ENCODE measurements at regions not wholly inside any gene's neighbourhood (a gene's known extent, or its start where the extent isn't known, plus 50 kb on each side); places are given as distances from the start of the nearest gene placed in this dataset.
"Not testable (repeated sequence)": the region's sequence is repeated elsewhere in the genome, so short reads cannot be mapped to it uniquely, and the experiment has no call there.

DNA sequence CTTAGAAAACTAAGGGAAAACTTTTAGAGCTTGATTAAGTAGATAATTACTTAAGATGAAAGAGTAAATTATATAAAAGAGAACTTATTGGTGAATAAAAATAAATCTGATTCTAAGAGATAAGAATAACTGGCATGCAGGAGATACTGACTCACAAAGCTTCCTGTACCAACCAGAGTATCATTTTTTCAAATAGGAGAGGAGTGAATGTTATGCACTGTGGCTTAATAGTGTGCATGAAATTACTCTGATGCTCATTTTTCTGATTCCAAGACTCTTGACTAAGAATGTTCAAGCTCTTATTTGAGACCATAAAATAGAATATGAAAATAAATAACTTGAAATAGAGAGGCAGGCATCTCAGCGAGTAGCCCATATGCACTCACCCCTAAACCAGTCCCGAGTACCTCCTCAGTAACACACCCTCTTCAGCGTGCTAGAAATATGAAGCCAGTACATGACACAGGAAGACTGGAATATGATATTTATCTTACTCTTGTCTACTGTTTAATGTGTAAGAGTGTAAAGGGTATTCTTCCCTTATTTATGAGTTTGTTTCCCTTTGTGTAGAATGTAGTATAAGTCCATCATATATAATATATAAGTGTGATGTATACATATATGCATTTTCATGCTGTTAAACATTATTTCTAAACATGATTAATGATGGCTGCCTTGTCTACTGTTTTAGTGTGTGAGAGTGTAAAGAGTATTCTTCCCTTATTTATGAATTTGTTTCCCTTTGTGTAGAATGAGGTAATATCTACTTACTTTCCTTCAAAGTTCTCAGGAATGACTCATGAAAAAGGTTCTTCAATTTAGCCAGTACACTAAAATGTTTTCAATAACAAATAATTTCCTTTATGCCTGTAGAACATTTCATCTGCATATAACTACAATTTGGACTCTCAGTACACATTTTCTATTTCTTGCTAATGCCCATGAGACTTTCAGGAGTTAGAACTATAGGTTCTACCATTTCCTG lies 99.2 kb upstream of the PALMD start:
- no peak for DNase-seq

DNA sequence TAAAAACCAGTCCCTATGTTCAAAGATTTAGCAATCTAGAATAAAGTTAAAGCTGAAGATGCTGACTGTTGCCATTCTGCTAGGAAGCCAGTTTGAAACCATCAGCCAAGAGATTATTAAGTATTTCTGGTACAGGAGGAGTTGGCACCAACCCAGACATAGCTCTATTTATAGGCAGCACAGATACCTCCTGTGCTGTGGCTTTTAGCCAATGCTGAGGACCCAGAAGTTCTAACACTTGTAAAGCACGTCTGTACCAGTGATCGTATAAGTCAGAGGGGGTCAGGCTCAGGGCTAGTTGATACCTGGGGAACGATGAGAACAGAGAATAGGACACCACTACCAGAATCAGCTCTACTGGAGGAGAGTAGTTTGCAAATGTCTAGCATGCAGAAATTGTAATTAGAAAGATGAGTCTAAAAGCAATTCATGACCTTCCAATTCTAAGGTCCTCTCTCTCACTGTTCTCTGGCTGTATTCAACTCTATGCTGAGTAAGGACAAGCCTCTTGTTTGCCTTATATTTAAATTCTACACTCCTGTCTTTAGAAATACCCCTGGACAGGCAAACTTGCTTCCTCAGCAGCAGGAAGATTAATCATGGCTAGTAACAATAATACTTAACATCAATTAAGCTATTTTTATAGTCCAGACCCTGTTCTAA lies 96.8 kb upstream of the PALMD start:
- DNase-seq, result no peak

DNA sequence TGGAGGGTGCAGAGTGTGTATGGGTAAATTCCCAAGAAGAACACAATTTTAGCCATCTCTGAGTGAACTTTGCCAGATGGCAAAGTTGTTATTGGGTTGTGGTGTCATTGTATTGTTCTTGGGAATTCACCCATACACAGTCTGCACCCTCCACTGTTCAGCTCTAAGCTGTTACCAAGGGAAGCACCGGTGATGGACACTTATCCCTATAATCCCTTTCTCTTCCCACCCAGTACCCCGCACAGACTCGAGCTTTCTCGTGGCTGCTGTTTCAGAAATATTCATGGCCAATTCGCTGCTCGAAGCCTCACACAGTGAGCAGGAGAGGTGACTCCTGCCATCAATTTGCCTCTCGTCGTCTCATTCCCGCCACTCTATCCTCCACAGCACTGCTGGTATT lies 95.7 kb upstream of the PALMD start:
- no peak for DNase-seq

DNA sequence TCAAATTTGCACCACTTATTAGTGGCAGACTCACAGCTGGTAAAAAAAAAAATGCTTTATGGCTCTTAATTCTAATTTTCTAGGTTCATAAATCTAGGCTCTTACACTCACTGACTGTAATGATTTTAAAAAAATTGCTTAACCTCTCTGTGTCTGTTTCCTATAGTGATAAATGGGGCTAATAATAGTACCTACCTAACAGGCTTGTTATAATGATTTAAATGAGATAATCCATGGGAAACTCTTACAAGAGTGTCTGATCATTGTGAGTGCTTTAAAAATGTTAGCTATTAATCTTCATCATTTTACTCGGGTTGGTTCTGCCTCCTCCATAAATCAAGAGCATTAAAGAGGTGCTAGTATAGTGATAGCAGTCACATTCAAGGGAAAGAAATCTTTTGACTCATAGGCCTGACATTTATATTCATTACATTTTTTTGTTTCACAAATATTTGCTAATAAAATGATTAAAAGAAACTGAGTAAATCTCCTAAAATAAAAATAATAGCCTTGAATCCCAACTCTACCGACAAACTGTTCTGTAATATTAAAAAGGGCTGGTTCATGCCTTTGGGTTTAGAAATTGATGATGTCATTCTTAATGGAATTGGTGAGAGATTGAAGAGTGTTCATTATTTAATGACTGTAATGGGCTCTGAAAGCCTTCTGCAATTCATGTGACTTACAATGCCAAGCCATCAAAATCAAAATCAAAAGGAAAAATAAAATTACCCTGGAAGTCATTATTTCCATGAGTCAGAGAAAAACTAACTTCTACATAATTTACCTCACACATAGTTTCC lies 93.9 kb upstream of the PALMD start:
- no peak for DNase-seq

DNA sequence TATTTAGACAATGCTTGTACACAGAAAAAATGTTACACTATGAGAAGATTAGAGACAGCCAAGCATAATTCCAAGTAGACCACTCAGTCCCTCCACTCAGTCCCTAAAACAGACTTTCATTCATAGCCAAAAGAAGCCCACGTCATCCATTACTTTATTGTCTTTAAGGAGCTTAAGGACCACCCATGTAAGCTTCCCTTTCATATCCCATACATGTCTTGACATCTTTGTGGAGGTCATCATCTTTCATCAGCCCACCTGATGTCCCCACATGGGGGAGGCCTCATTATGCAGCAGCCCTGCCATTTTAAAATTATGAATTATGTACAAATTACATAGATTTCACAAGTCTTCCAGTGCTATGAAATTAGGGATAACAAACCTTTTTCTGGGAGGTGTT lies 92.6 kb upstream of the PALMD start:
- DNase-seq, result no peak

DNA sequence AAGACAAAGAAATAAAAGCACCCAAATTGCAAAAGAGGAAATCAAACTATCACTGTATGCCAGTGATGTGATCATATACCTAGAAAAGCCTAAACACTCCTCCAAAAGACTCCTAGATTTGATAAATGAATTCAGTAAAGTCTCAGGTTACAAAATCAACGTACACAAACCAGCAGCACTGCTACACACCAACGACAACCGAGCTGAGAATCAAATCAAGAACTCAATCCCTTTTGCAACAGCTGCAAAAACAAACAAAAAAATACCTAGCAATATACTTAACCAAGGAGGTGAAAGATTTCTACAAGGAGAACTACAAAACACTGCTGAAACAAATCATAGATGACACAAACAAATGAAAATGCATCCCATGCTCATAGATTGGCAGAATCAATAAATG lies 92.1 kb upstream of the PALMD start:
- DNase-seq, result not testable (repeated sequence)

DNA sequence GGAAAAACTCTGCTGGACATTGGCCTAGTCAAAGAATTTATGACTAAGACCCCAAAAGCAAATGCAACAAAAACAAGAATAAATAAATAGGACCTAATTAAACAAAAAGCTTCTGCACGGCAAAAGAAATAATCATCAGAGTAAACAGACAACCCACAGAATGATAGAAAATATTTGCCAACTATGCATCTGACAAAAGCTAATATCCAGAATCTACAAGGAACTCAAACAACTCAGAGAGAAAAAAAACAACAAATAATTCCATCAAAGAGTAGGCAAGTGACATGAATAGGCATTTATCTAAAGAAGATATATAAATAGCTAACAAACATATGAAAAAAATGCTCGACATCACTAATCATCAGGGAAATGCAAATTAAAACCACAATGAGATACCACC lies 91.2 kb upstream of the PALMD start:
- DNase-seq, result no peak

DNA sequence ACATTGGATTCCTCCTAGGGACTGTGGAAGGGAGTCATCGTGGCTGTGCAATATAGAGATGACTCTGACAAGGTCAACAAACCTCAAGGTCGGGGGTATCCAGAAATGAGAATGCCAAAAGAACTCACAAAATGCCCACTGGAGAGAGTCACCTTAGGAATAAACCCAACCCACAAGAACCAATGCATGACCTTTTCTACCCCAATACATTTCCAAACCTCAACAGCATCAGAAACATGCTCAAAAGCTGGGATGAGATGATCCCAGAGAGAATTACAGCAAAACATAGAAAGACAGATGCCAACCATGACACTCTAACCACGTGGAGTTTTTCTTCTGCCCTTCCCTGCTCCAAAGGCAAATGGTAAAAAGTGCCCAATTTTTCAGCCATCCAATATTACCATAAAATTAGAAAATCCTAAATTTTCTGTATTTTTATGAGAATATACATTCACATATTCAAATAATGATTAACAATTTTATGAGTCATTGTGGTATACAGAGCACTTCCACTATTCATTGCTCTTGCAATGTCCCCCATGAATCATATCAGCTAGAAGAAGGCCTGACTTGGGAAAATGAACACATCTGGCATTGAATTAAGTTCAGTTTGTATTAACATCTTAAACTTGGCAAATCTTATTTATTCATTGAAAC lies 88.2 kb upstream of the PALMD start:
- no peak for DNase-seq

DNA sequence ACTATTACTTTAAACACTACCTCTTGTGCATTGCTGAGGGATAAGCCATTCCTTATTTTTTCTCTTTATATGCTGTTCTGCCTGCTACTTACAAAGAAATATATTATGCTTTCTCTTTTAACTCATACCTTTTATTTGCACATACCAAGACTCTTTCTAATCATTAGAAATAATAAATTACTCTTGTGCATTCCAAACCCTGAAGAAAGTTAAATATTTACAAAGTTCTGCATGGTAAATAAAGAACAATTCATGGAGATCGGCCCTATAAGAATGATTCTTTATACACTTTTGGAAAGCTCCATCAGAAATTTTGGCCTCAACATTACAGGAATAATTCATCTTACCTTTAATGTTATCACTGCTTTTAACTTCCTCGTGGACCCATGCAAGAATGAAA lies 86.7 kb upstream of the PALMD start:
- DNase-seq, result no peak

DNA sequence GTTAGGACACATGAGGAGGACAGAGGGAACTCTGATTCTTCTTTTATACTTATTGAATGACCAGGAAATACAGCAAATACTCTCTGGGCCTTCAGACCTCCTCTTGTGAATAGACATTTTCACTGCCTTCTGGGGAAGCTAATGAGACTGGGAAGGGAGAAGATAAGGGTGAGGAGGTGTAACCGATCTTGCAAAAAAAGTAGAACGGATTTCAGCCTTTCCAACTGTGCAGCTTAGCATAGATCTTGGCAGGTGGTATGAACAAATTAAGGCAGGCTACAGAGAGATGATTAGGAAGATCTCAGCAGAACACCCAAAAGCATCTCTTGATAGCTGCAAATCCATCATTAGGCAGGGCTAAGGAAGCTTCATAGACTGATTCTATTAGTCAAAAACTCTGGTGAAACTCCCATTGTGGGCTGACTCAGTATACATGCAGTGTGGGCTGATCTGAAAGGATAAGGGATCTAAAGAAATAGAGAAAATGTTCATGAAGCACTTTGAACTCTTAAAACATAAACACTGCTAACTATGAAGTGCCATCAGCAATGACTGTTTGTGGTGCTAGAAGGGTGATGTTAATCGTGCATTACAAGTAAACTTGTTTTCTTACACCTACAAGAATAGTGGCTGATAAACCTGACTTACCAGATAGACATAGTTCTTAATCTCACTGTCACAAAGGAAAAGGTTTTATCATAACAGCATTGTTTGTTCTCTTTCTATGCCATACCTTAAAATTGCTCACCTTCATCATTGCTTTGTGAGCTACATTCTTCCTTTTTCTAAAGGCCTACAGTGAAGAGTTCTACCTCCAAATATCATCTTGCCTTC lies 85.5 kb upstream of the PALMD start:
- no peak for DNase-seq

DNA sequence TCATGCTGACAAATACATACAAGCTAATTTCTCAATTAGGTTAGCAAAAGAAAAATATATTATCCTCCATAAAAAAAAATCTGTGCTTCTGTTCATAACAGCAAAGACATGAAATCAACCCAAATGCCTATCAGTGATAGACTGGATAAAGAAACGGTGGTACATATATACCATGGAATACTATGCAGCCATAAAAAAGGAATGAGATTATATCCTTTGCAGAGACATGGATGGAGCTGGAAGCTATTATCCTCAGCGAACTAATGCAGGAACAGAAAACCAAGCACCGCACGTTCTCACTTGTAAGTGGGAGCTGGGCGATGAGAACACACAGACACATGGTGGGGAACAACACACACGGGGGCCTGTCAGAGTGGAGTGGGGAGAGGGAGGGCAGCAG lies 84.0 kb upstream of the PALMD start:
- DNase-seq, result no peak

DNA sequence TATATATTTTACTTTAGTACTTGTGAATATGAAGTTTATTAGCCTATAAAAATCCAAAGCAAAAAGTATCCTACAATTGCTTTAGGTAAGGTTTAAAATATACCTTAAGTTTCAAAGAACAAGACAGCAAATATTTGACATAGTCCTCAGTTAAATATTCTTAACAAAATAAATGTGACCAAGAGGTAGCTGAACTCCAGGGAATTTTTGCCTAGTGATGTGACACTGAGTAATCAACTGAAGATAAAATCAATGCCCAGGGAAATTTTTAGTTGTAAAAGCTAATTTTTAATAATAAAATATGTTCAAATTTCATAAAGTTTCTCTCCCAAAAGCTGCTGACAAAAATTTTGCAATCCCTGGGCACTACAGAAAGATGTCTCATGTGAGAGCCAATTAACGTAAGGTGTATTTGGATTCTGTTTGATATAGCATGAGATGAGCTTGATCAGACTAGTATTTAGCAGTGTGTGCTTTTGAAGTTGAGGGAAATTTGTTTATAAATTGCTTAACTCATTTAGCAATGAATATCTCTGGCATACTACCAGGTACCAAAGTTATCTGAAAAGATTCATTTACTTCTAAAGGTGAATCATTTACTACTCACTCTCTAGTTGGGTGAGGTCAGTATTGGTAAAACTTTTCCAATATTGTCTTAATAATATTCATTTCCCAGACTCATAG lies 80.2 kb upstream of the PALMD start:
- DNase-seq, result no peak

DNA sequence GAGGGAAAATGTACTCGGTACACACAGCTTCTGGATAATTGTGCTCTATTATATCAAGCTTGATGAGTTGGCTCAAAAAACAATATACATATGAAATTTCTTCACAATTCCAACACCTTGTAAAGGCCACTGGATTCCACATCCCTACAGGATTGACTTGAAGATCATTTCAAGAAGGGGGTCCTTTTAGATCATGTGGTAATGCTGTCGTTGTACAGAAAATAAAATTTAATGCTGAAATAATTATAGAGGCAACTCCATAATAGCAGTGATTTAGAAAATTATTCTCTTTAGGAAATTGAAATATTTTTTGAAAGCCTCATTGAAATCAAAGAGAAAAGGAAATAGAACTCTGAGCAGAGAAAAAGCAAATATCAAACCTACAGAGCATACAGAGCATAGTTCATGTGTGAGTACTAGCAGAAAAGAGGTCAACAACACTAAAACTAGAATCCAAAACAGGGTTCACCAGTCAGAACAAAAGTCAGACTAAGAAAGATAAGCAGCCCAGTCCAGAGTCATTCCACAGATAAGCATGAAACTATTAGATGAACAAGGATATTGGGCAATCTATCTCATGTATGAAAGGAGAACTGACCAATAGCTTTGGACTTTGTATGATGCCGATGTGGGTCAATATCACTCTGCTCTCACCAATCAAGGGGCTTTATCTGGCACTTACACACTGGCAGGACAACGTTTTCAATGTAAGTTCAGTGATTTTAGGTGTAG lies 79.5 kb upstream of the PALMD start:
- no peak for DNase-seq

DNA sequence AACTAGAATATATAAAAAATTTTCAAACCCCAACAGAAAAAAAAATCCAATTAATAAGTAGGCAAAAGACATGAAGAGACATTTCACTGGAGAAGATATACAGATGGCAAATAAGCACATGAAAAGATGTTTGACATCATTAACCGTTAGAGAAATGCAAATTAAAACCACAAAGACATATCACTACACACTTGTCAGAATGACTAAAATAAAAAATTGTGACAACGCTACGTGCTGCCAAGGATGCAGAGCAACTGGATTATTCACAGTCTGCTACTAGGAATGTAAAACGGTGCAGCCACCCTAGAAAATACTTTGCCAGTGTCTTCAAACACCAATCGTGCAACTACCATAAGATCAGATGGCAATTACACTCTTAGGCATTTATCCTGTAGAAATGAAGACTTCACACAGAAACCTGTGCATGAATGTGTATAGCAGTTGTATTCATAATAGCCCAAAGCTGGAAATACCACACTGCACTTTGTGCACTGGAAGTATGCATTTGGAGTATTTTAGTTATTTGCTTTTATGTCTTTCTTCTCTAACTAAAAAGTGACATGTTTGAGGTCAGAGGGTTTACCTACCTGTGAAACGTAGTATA lies 75.3 kb upstream of the PALMD start:
- no peak for DNase-seq

DNA sequence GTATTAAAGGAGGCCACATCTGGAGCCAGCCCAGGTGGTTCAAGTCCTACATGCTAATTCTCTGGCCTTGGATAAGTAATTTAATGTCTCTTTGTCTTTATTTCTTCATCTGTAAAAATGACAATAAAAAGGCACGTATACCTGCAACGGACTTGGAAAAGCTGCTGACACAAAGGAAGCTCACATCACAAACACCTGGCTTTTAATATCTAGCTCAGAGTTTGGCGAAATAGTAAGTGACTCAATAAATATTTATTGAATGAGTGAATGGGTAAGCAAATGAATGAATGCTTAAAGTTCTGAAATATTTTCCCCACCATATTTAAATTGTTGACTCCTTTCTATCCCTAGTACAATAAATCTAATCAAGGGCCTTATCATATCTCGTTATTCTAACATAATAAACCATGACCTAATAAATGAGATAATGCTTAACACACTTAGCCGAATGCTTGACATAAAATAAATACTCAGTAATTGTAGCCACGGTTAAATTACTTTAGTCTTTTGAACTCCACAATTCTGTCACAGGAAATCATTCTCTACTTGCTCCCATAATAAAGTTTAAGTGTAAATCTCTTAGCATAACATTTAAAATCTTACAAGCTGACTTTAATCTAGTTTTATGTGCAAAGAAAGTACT lies 74.7 kb upstream of the PALMD start:
- no peak for DNase-seq

DNA sequence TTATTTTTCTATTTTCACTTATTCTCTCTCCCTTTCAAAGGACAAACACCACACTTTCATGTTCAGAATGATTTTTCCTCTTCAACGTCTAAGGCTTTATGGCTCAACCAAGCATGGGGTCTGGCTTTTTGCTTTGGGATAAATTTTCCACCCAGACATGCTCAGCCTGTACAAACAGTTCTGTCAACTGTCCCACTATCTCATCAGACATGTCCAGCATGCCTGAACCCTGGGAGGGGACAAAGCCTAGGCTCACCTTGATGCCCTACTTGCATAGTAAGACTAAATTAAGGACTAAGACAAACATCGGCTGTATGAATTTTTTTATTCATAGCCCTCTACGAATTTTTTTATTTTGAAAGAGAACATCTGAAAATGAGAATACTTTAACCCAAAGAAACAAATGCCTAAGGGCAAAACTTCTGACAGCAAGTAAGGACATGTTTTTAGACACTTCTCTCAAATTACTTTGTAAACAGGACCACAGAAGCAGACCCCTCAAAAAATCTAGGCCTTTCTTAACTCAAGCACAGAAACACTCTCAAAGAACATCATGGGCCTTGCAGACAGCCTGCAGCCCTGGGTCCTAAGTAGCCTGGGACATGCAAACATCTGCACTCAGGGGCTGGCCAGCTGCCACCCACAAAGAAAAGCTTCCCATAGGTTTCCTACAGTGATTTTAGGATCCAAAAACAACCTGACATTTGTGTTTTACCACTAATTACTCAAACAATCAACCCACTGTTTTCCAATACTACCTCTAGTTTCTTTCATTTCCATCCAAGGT lies 72.3 kb upstream of the PALMD start:
- DNase-seq, result no peak

DNA sequence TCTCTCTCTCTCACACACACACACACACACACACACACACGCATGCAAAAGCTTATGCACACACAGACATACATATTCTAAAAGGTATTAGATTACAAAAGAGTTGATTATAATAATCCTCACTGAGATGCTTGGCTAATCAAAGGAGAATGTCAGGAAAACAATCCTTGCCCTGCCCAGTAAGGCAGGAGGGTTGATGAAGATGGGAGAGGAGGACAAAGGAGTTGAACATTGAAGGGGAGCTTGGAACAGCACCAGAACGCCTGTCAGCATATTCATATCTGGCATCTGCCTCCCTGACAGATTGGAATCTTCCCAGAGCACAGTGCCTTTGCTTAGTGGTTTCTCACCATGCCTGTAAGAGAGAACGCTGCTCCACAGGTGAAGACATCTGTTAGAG lies 68.6 kb upstream of the PALMD start:
- no peak for DNase-seq

DNA sequence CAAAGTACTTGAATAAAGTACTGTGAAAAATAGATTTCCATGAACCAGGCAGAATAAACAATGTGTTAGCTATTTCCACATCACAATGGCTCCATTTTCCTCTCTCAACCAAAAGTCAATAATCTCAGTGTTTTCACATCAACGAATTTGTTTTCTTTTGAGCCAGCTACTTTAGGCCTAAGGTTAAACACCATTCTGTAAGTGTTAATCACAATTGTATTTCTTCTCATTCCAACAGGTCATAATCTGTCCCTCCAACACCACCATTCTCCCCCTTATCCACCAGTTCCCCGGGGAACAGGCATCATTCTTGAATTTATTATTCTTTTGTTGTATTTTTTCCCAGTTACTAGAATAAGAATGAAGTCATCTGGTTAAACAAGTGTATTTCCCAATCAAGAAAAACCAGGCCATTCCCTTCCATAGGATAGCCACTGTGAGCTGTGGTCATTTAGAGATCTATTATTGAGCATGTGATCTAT lies 66.2 kb upstream of the PALMD start:
- DNase-seq, result no peak

DNA sequence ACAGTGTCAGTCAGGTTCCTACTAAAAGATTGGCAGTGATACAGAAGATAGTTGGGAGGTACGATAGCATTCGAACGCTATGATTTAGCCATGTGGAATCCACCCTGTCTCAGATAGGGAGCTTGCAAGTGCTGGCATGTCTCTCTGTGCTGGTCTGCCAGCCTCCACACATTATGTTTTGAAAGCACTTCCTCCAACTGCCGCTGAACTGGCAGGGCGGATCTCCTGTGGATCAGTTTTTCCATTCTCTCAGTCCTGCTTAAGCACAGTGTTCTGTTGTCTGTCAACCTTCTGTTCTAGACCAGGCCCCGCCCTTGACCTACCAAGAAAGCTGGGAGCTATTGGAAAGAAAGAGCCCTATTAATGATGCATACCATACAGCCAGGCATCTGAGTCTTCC lies 65.5 kb upstream of the PALMD start:
- no peak for DNase-seq

Data from midbrain (tissue), 1 donor.